Stomach (tissue), 8 donors: ENCODE measurements at regions not wholly inside any gene's neighbourhood (a gene's known extent, or its start where the extent isn't known, plus 50 kb on each side); places are given as distances from the start of the nearest gene placed in this dataset.
"Not testable (repeated sequence)": the region's sequence is repeated elsewhere in the genome, so short reads cannot be mapped to it uniquely, and the experiment has no call there.

Experiments used
- DNase-seq, 2 donors: peaks; one replicate each; pipeline versions ENCODE4 v3.0.0 to v3.0.0-alpha.2; 2013 to 2019
- H3K27ac ChIP-seq, 5 donors: fragments of 200-600 bp in 4 of 5; sonication (generic) in 4 of 5; one replicate each; pipeline ENCODE4 v1.5.1; 2013 to 2019; ENCODE audit warnings: mild to moderate bottlenecking in 1 of 5, moderate library complexity in 1 of 5
- H3K27me3 ChIP-seq, 3 donors: fragments of 200-600 bp; sonication (generic); one replicate each; pipeline ENCODE4 v1.5.1; 2017 to 2019; ENCODE audit warnings: mixed run types in 1 of 3
- H3K36me3 ChIP-seq, 4 donors: fragments of 200-600 bp; sonication (generic); 1 replicate in 3 of 4; 2 replicates in 1 of 4; pipeline ENCODE4 v1.5.1; 2016 to 2019
- H3K4me1 ChIP-seq, 4 donors: fragments of 200-600 bp; sonication (generic); one replicate each; pipeline ENCODE4 v1.5.1; 2016 to 2019
- H3K4me3 ChIP-seq, 4 donors: fragments of 200-600 bp; sonication (generic) in 3 of 4; one replicate each; pipeline ENCODE4 v1.5.1; 2016 to 2019; ENCODE audit warnings: mild to moderate bottlenecking in 1 of 4
- H3K9me3 ChIP-seq, 4 donors: fragments of 200-600 bp; sonication (generic); one replicate each; pipeline ENCODE4 v1.5.1; 2016 to 2019
- CTCF ChIP-seq, 7 experiments: fragments of 450-650 bp in 4 of 7; fragments of 200-600 bp in 3 of 7; sonication (generic) in 3 of 7; IDR thresholded peaks; one replicate each; pipeline ENCODE4 v1.5.1; 2016 to 2019; ENCODE audit warnings: antibody characterized with exemption in 7 of 7, control low read depth in 2 of 7, mild to moderate bottlenecking in 1 of 7
- EP300 ChIP-seq: sonication (generic); formaldehyde crosslinking; IDR thresholded peaks from one replicate; pipeline ENCODE4 v1.6.1; 2017; ENCODE audit warnings: antibody characterized with exemption
- POLR2A ChIP-seq, 4 donors: fragments of 450-650 bp; IDR thresholded peaks; one replicate each; pipeline ENCODE4 v1.6.1; 2016; ENCODE audit warnings: antibody characterized with exemption in 4 of 4, control low read depth in 2 of 4, mild to moderate bottlenecking in 1 of 4, moderate library complexity in 1 of 4
- POLR2AphosphoS5 ChIP-seq, 3 donors: sonication (generic); formaldehyde crosslinking; IDR thresholded peaks; one replicate each; pipeline ENCODE4 v1.6.1; 2016; ENCODE audit warnings: antibody characterized with exemption in 3 of 3
- WGBS, 5 donors: extraction: QIAGEN DNeasy Blood & Tissue Kit in 3 of 5; methylation state at CpG; one replicate each; pipeline versions ENCODE4 v1.1.5 to v1.1.7; 2013 to 2018; 5-methylcytosine and 5-hydroxymethylcytosine counted together
- intact Hi-C: fragments of 100-400 bp; cut with DNase I; formaldehyde crosslinking; loops from one replicate; pipeline ENCODE4 v1.15.1; 2023; ENCODE audit warnings: low total_unique reads
- donor health status: healthy with polysubstance abuse.
- donor health status: Bipolar disorder and iron deficiency.
- donor health status: healthy.

- H3K27me3 ChIP-seq: no peaks in the 10 kb centered on the region
- H3K4me1 ChIP-seq: no peaks in the 10 kb centered on the region
- no peaks in the 10 kb centered on the region for H3K36me3 ChIP-seq
- H3K27ac ChIP-seq: no peak overlapping the region
- WGBS, 5 donors: 74 to 87% (median 83%) methylated on average over 2 of the region's 2 CpGs
- DNase-seq: no peak
- H3K4me3 ChIP-seq: no peak overlapping the region
- TF ChIP-seq CTCF (IDR thresholded peaks at IDR 0.05): no peak
- no peak for TF ChIP-seq POLR2A (IDR thresholded peaks at IDR 0.05)
- TF ChIP-seq EP300: no peak
- intact Hi-C loops: no loop called here
- peaks cover 0 to 31% (median 10%) of the 10 kb centered on the region in 4 donors for H3K9me3 ChIP-seq
Observed at GRCh38 chr3:82378392-82378791, 616.9 kb upstream of the GBE1 start.

DNA sequence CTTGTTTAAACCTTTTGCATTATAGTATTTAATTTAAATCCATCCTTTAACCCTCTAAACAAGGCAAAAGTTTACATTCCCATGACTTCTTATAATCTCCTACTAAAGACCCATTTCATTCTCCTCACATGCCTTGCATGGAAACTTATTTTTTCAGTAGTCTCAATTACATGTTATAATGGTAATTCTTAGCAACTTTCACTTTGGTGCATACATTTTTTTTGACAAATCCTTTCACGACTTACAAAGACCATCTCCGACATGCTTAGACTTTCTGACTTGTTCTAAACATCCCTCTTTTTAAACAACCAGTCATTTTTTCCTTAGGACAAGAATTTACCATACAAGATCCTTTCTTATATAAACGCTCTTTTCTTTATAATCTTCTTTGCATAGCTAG is 615.4 kb upstream of the GBE1 start:
- Histone ChIP-seq H3K27ac (no peak overlapping the region), H3K4me1 (no peaks in the 10 kb centered on the region), H3K27me3 (no peaks in the 10 kb centered on the region), H3K36me3 (no peaks in the 10 kb centered on the region), H3K9me3 (peaks cover 0 to 31% (median 10%) of the 10 kb centered on the region in 4 donors), H3K4me3 (no peak overlapping the region)
- no peak for TF ChIP-seq CTCF (IDR thresholded peaks at IDR 0.05)
- no peak for DNase-seq
- WGBS, 5 donors: 78 to 85% (median 84%) methylated on average over 3 of the region's 3 CpGs
- intact Hi-C loops: no loop called here

DNA sequence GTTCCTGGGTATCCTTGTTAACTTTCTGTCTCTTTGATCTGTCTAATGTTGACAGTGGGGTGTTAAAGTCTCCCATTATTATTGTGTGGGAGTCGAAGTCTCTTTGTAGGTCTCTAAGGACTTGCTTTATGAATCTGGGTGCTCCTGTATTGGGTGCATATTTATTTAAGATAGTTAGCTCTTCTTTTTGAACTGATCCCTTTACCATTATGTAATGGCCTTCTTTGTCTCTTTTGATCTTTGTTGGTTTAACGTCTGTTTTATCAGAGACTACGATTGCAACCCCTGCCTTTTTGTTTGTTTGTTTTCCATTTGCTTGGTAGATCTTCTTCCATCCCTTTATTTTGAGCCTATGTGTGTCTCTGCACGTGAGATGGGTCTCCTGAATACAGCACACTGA is 612.4 kb upstream of the GBE1 start:
- WGBS, 5 donors: 66 to 71% (median 69%) methylated on average over 4 of the region's 4 CpGs
- H3K27me3 ChIP-seq, H3K4me1 ChIP-seq, H3K4me3 ChIP-seq, DNase-seq, intact Hi-C loops, H3K27ac ChIP-seq, H3K36me3 ChIP-seq: not testable (repeated sequence)
- peaks cover 0 to 31% (median 10%) of the 10 kb centered on the region in 4 donors for H3K9me3 ChIP-seq

GRCh38 chr3:82364827-82365226 is 603.4 kb upstream of the GBE1 start:
- no peak overlapping the region for H3K4me3 ChIP-seq
- WGBS, 5 donors: 85 to 93% (median 86%) methylated on average over 4 of the region's 4 CpGs
- no peak for TF ChIP-seq POLR2A (IDR thresholded peaks at IDR 0.05)
- TF ChIP-seq CTCF (IDR thresholded peaks at IDR 0.05): no peak
- TF ChIP-seq EP300: no peak
- no peak for TF ChIP-seq POLR2AphosphoS5 (IDR thresholded peaks at IDR 0.05)
- H3K36me3 ChIP-seq: no peaks in the 10 kb centered on the region
- DNase-seq: no peak
- H3K4me1 ChIP-seq: no peaks in the 10 kb centered on the region
- no peaks in the 10 kb centered on the region for H3K27me3 ChIP-seq
- H3K9me3 ChIP-seq: no peaks in the 10 kb centered on the region
- intact Hi-C loops: no loop called here
- no peak overlapping the region for H3K27ac ChIP-seq

DNA sequence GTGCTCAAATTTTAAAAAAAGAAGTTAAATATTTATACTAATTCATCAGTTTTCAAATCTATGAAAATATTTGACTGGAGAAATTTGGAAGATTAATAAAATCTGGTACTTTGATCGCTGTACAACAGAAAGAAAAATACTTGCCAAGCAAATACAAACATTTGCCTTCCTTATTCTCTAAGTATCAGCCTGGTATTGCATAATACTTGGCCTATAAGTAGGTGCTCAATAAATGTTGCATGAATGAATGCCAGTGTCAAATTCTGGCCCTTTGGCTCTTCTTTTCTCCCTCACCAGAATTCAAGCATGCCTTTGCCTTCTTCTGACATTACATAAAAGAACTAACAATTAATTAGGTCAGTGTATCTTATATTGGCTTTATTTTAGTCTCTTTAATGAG is 601.7 kb upstream of the GBE1 start:
- 63 to 78% (median 68%) methylated on average over 1 of the region's 1 CpG for WGBS, 5 donors
- TF ChIP-seq EP300: no peak
- no peak for TF ChIP-seq CTCF (IDR thresholded peaks at IDR 0.05)
- no peak for TF ChIP-seq POLR2A (IDR thresholded peaks at IDR 0.05)
- no peak for TF ChIP-seq POLR2AphosphoS5 (IDR thresholded peaks at IDR 0.05)
- Histone ChIP-seq H3K4me1 (no peaks in the 10 kb centered on the region), H3K27ac (no peak overlapping the region), H3K36me3 (no peaks in the 10 kb centered on the region), H3K27me3 (no peaks in the 10 kb centered on the region), H3K4me3 (no peak overlapping the region), H3K9me3 (no peaks in the 10 kb centered on the region)
- no peak for DNase-seq
- intact Hi-C loops: no loop called here
